ENCODE measurements at regions not wholly inside any gene's neighbourhood (a gene's known extent, or its start where the extent isn't known, plus 50 kb on each side); places are given as distances from the start of the nearest gene placed in this dataset.

DNA sequence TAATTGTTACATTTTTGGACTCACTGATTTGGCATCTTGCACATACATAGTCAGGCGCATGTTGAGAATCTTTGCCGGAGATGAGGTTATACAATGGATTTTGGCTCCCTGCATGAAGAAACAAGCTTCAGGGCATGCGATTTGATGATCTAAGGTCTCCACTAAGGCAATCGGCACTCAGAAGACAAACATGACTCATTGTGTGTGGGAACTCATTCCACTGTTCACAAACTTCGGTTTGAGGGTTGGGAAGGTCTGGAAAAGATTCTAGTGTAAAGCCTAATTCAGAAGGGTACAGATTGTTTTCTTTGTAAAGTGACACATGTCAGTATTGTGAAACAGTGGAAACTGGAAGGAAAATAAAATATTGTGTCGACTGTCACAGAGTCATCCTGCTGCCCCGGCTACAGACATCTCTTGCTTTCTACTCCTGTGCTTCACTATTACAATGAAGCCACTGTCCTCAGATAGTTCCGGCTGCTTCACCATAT, 192.6 kb upstream of the HMGA2 start:
- no peak for DNase-seq

GRCh38 chr12:65632131-65632855, 192.0 kb upstream of the HMGA2 start:
- DNase-seq: no peak

DNA sequence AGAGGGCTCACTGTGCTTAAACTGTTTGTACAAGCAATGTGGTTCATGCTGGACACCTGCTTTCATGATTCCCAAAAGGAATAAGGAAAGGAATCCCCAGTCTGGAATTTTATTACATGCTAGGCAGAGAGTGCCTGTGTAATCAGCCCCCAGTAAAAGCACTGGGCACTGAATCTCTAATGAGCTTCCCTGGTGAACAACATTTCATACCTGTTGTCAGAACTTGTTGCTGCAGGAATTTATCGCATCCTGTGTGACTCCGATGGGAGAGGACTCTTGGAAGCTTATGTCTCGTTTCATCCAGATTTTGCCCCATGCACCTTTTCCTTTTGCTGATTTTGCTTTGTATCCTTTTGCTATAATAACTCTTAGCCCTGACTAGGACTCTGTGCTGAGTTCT, 190.2 kb upstream of the HMGA2 start:
- no peak for DNase-seq

GRCh38 chr12:65634626-65635331, 189.5 kb upstream of the HMGA2 start:
- DNase-seq: no peak

GRCh38 chr12:65636436-65636835, 187.8 kb upstream of the HMGA2 start:
- no peak for DNase-seq

GRCh38 chr12:65637150-65637549, 187.1 kb upstream of the HMGA2 start:
- no peak for DNase-seq

DNA sequence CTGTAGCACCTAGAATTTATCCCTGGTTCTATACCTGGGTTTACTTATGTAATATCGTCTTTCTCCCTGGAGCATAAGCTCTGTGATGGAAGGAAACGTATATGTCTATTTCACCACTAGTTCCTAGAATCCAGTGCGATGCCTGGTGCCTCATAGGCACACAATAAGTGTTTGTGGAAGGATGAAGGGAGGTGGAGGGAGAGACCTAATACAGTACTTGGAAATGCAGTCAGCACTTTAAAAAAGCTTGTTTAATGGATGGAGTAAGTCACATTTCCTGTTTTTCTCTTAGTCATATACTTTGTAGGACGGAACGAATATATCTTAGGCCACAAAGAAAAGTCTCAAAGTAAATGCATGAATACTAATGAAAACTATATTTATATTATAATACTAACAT, 186.5 kb upstream of the HMGA2 start:
- DNase-seq: no peak

DNA sequence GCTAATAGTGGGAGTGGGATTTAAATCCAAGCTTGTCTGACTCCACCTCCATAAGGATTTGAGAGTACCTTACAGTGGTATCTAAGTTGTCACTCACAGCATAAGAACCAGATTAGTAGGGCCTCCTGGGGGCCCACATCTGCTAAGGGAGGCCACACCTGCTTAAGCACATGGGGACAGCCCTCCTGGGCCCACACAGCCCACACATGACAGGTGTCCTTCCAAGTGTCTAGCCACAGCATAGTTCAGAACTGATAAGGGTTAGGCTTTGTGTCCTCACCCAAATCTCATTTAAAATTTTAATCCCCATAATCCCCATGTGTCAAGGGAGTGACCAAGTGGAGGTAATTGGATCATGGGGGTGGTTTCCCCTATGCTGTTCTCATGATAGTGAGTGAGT, 186.0 kb upstream of the HMGA2 start:
- DNase-seq: no peak

DNA sequence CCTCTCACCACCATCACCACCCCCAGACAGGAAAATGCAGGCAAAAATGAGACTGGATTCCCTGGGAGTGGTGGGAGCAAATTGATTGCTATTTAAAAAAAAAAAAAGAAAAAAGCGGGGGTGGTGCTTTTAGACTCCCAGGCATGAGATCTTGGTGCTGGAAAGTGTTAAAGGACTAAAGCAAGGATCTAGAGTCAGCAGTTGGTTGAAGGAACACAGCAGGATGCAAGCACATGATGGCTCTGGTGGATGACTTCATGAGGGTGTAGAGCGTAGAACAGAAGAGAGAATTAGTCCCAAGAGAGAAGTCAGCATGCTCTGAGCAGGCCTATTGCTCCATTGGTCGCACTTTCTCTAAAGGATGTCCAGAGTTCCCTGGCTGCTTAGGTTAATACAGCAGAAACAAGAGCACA, 183.8 kb upstream of the HMGA2 start:
- DNase-seq: no peak

DNA sequence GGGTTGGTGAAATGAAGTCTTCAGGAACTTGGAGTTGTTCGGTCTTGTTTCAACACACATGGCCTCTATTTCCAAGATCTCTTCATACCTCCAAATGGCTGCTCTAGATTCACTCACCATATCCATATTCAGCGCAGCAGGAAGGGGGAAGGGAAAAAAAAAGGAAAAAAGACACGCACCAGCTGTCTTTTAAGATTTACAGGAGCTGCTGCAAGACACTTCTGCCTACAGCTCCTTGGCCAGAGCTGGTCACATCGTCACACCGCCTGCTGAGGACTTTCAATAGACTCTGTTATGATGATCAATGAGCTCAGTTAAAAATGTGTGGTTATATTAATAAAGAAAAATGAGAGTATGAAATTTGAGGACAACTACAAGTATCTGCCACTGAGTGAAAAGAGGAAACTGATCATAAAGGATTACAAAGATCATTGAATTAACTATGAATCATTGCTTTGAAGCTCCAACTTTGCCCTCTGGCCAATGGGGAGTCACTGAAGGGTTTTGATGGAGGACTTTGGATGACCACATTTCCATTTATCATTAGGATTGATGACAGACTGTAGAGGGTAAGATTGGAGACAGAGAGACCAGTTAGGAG, 182.1 kb upstream of the HMGA2 start:
- no peak for DNase-seq

DNA sequence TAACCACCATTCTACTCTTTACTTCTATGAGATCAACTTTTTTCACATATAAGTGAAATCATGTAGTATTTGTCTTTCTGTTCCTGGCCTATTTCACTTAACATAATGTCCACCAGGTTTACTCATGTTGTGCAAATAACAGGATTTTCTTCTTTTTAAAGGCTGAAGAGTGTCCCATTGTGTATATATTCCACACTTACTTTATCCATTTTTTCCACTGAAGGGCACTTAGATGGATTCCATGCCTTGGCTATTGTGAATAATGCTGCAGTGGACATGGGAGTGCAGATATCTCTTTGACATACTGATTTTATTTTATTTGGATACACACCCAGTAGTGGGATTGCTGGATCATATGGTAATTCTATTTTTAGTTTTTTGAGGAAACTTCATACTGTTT, 181.1 kb upstream of the HMGA2 start:
- DNase-seq: no peak

DNA sequence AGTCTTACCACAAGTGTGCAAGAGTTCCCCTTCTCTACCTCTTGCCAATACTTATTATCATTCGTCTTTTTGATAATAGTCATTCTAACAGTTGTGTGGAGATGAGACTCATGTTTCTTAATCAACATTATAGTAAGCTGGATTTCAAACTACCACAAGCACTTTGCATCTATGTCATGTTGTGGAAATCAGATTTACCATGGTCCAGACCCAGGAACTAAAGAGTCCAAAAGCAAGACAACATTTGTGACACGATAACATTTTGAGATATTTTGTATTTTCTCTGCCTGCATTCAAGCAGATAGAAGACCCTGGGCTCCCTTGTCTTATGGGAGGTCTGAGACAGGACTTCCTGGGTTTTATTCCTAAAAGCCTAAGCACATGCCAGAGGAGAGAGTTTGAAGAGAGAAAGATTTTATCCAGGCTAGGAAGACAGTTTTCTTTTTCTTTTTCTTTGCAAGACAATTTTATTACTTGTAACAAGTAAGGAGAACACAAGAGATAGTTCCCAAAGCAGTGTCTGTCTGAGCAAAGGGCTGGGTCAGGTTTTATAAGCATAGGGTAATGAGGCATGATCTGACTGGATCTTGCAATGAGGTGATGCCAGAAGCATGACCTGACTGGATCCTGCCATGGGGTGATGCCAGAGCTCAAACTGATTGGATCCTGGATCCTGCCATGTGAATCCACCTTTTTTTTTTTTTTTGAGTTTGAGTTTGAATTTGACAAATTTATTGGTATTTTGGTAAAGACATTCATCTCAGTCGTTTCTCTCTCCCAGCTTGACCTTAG, 180.5 kb upstream of the HMGA2 start:
- DNase-seq: no peak

- no peak for DNase-seq
Observed at GRCh38 chr12:65646127-65646643, 178.1 kb upstream of the HMGA2 start.

DNA sequence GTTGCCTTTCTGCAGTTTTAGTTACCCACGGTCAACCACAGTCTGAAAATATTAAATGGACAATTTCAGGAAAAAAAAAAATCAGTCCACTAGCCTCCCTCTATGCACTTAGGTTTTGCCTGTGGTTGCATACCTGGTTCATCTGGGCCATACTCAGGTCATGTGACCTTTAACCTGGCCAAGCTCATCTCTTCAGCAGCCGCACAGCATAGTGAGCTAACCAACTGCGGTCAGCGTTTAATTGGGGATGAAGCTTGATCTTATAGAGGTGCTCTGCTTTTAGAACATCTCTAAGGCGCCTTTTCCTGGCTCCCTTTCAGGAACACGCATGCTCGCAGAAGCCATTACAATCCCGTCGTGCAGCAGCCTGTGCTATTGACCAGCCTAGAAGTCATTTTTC, 177.2 kb upstream of the HMGA2 start:
- no peak for DNase-seq

GRCh38 chr12:65648461-65648860, 175.8 kb upstream of the HMGA2 start:
- DNase-seq: no peak

- DNase-seq: no peak
Observed at GRCh38 chr12:65649126-65649525, 175.2 kb upstream of the HMGA2 start.

- DNase-seq: no peak
Observed at GRCh38 chr12:65651060-65651459, 173.2 kb upstream of the HMGA2 start.

- no peak for DNase-seq
Observed at GRCh38 chr12:65653321-65653720, 171.0 kb upstream of the HMGA2 start.

GRCh38 chr12:65653946-65654629, 170.2 kb upstream of the HMGA2 start:
- no peak for DNase-seq

- no peak for DNase-seq
Observed at GRCh38 chr12:65655074-65655493, 169.2 kb upstream of the HMGA2 start.

- no peak for DNase-seq
Observed at GRCh38 chr12:65656156-65656882, 168.0 kb upstream of the HMGA2 start.

DNA sequence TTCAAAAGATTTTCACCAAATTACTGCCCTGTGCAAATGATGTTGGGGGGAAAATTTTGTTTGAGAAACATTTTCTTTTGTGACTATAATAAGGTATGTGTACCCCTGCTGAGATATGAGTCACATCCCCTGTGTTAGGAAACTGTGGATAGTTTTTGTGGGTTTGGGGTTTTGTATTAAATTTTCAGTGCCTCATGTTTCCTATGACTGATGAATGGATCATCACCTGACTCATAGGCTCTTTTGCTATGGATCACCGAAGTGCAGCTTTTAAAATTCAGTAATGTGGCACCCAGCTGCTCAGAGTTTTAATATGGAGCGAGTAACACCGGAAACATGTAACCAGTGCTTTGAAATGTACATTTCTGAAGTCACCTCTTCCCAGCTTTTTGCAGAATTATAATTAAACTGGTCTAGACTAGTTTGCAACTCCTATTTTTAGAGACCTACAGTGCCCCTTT, 167.4 kb upstream of the HMGA2 start:
- no peak for DNase-seq

Data from CD4-positive, alpha-beta T cell treated with Interferon gamma for 1 hour (primary cell).